Stimulated activated naive B cell treated with anti-CD40 and anti-IgM and Interleukin-4, amounts not matched to agents 10 μg/mL and 1 μg/mL and 100 μg/mL, for 72 hours (primary cell): ENCODE measurements at regions not wholly inside any gene's neighbourhood (a gene's known extent, or its start where the extent isn't known, plus 50 kb on each side); places are given as distances from the start of the nearest gene placed in this dataset.

Experiments
- ATAC-seq, 2 donors: fragments of 150-1000 bp; cut with Tn5 transposase; replicated peaks; 2 replicates each; pipeline ENCODE4 v1.10.0; 2021; ENCODE audit warnings: moderate library complexity in 1 of 2
- DNase-seq: peaks from one replicate; pipeline ENCODE4 v3.0.0; 2021
- H3K27ac Mint-ChIP-seq: one replicate; pipeline ENCODE4 v1.8.0; 2022; ENCODE audit warnings: mild to moderate bottlenecking, mixed read lengths
- H3K27me3 Mint-ChIP-seq, 2 donors: one replicate each; pipeline ENCODE4 v1.8.0; 2022; ENCODE audit warnings: mixed read lengths in 2 of 2
- H3K36me3 Mint-ChIP-seq, 2 donors: one replicate each; pipeline ENCODE4 v1.8.0; 2022; ENCODE audit warnings: mixed read lengths in 2 of 2, mild to moderate bottlenecking in 1 of 2
- H3K4me1 Mint-ChIP-seq, 2 donors: one replicate each; pipeline ENCODE4 v1.8.0; 2022; ENCODE audit warnings: mixed read lengths in 2 of 2, mild to moderate bottlenecking in 1 of 2
- H3K4me3 Mint-ChIP-seq, 2 donors: one replicate each; pipeline ENCODE4 v1.8.0; 2022; ENCODE audit warnings: mild to moderate bottlenecking in 2 of 2, mixed read lengths in 2 of 2, moderate library complexity in 1 of 2
- H3K9me3 Mint-ChIP-seq, 2 donors: one replicate each; pipeline ENCODE4 v1.8.0; 2022; ENCODE audit warnings: mixed read lengths in 2 of 2, mild to moderate bottlenecking in 1 of 2

GRCh38 chr14:34219661-34220377, 242.2 kb downstream of the SPTSSA start:
- Mint-ChIP-seq H3K27me3 (peaks cover 5 to 12% of the 10 kb centered on the region in 2 donors), H3K27ac (no peak overlapping the region)
- no peak for DNase-seq

GRCh38 chr14:34218881-34219280, 243.2 kb downstream of the SPTSSA start:
- ATAC-seq (no peak), DNase-seq (no peak)
- Mint-ChIP-seq H3K27ac (no peak overlapping the region), H3K4me3 (no peak overlapping the region), H3K9me3 (no peaks in the 10 kb centered on the region), H3K4me1 (peaks cover 4 to 7% of the 10 kb centered on the region in 2 donors), H3K27me3 (peaks cover 5 to 12% of the 10 kb centered on the region in 2 donors), H3K36me3 (no peaks in the 10 kb centered on the region)

More at GRCh38 chr14:34219661-34220377, 242.2 kb downstream of the SPTSSA start:
- no peaks in the 10 kb centered on the region for H3K9me3 Mint-ChIP-seq
- peaks cover 4 to 7% of the 10 kb centered on the region in 2 donors for H3K4me1 Mint-ChIP-seq
- no peaks in the 10 kb centered on the region for H3K36me3 Mint-ChIP-seq
- no peak overlapping the region for H3K4me3 Mint-ChIP-seq
- no peak for ATAC-seq

GRCh38 chr14:34214961-34215360, 247.1 kb downstream of the SPTSSA start:
- H3K4me1 Mint-ChIP-seq, result peaks cover 0 to 5% of the 10 kb centered on the region in 2 donors
- DNase-seq (no peak), ATAC-seq (no peak)
- no peaks in the 10 kb centered on the region for H3K36me3 Mint-ChIP-seq
- H3K4me3 Mint-ChIP-seq, result no peak overlapping the region
- H3K27ac Mint-ChIP-seq, result no peak overlapping the region
- peaks cover 13 to 15% of the 10 kb centered on the region in 2 donors for H3K27me3 Mint-ChIP-seq
- H3K9me3 Mint-ChIP-seq, result no peaks in the 10 kb centered on the region

GRCh38 chr14:34213332-34213731, 248.7 kb downstream of the SPTSSA start:
- Mint-ChIP-seq H3K27me3 (peaks cover 20 to 21% of the 10 kb centered on the region in 2 donors), H3K9me3 (no peaks in the 10 kb centered on the region), H3K36me3 (no peaks in the 10 kb centered on the region), H3K27ac (no peak overlapping the region), H3K4me3 (no peak overlapping the region), H3K4me1 (peaks cover 0 to 5% of the 10 kb centered on the region in 2 donors)
- DNase-seq (no peak), ATAC-seq (no peak)

GRCh38 chr14:34212172-34212929, 249.7 kb downstream of the SPTSSA start:
- Mint-ChIP-seq H3K9me3 (no peaks in the 10 kb centered on the region), H3K36me3 (no peaks in the 10 kb centered on the region), H3K4me3 (no peak overlapping the region), H3K27me3 (peaks cover 20 to 28% of the 10 kb centered on the region in 2 donors), H3K27ac (no peak overlapping the region), H3K4me1 (peaks cover 0 to 5% of the 10 kb centered on the region in 2 donors)
- no peak for ATAC-seq
- no peak for DNase-seq

- DNase-seq, result no peak
- H3K9me3 Mint-ChIP-seq, result no peaks in the 10 kb centered on the region
Measured at GRCh38 chr14:34211732-34212131, 250.3 kb downstream of the SPTSSA start.

GRCh38 chr14:34208532-34208931, 253.5 kb downstream of the SPTSSA start:
- no peak for DNase-seq

More at GRCh38 chr14:34211732-34212131, 250.3 kb downstream of the SPTSSA start:
- H3K4me3 Mint-ChIP-seq, result no peak overlapping the region
- ATAC-seq, result peak; percentile 61 to 90
- peaks cover 20 to 28% of the 10 kb centered on the region in 2 donors for H3K27me3 Mint-ChIP-seq
- no peaks in the 10 kb centered on the region for H3K36me3 Mint-ChIP-seq
- no peak overlapping the region for H3K27ac Mint-ChIP-seq
- peaks cover 0 to 5% of the 10 kb centered on the region in 2 donors for H3K4me1 Mint-ChIP-seq

GRCh38 chr14:34205799-34206198, 254.9 kb upstream of the EGLN3 start:
- H3K9me3 Mint-ChIP-seq, result peaks cover 8 to 9% of the 10 kb centered on the region in 2 donors
- no peak overlapping the region for H3K4me3 Mint-ChIP-seq
- H3K27me3 Mint-ChIP-seq, result peaks cover 8 to 21% of the 10 kb centered on the region in 2 donors
- ATAC-seq (no peak), DNase-seq (no peak)
- H3K27ac Mint-ChIP-seq, result no peak overlapping the region
- no peaks in the 10 kb centered on the region for H3K4me1 Mint-ChIP-seq
- H3K36me3 Mint-ChIP-seq, result peaks cover 0 to 2% of the 10 kb centered on the region in 2 donors

More at GRCh38 chr14:34208532-34208931, 253.5 kb downstream of the SPTSSA start:
- H3K4me3 Mint-ChIP-seq, result no peak overlapping the region
- H3K4me1 Mint-ChIP-seq, result peaks cover 0 to 5% of the 10 kb centered on the region in 2 donors
- no peak overlapping the region for H3K27ac Mint-ChIP-seq
- no peak for ATAC-seq
- H3K9me3 Mint-ChIP-seq, result peaks cover 8 to 9% of the 10 kb centered on the region in 2 donors
- H3K36me3 Mint-ChIP-seq, result peaks cover 0 to 2% of the 10 kb centered on the region in 2 donors
- H3K27me3 Mint-ChIP-seq, result peaks cover 20 to 28% of the 10 kb centered on the region in 2 donors

GRCh38 chr14:34204774-34205173, 253.9 kb upstream of the EGLN3 start:
- Mint-ChIP-seq H3K36me3 (peaks cover 0 to 2% of the 10 kb centered on the region in 2 donors), H3K27ac (no peak overlapping the region), H3K27me3 (peaks cover 2 to 18% of the 10 kb centered on the region in 2 donors), H3K4me3 (no peak overlapping the region), H3K9me3 (peaks cover 8 to 10% of the 10 kb centered on the region in 2 donors), H3K4me1 (no peaks in the 10 kb centered on the region)
- DNase-seq, result no peak
- ATAC-seq, result no peak

GRCh38 chr14:34203251-34203722, 252.4 kb upstream of the EGLN3 start:
- Mint-ChIP-seq H3K4me3 (no peak overlapping the region), H3K36me3 (peaks cover 0 to 2% of the 10 kb centered on the region in 2 donors), H3K9me3 (peaks cover 8 to 10% of the 10 kb centered on the region in 2 donors), H3K27me3 (peaks cover 0 to 9% of the 10 kb centered on the region in 2 donors), H3K4me1 (no peaks in the 10 kb centered on the region), H3K27ac (no peak overlapping the region)
- DNase-seq (no peak), ATAC-seq (no peak)

GRCh38 chr14:34201909-34202637, 251.2 kb upstream of the EGLN3 start:
- no peak for ATAC-seq

GRCh38 chr14:34199585-34199984, 248.7 kb upstream of the EGLN3 start:
- no peaks in the 10 kb centered on the region for H3K4me1 Mint-ChIP-seq
- peaks cover 0 to 4% of the 10 kb centered on the region in 2 donors for H3K9me3 Mint-ChIP-seq
- H3K4me3 Mint-ChIP-seq, result no peak overlapping the region
- DNase-seq (no peak), ATAC-seq (no peak)
- H3K36me3 Mint-ChIP-seq, result no peaks in the 10 kb centered on the region
- H3K27me3 Mint-ChIP-seq, result peaks cover 7 to 19% of the 10 kb centered on the region in 2 donors
- no peak overlapping the region for H3K27ac Mint-ChIP-seq

More at GRCh38 chr14:34201909-34202637, 251.2 kb upstream of the EGLN3 start:
- Mint-ChIP-seq H3K4me3 (no peak overlapping the region), H3K36me3 (peaks cover 0 to 2% of the 10 kb centered on the region in 2 donors), H3K9me3 (peaks cover 8 to 10% of the 10 kb centered on the region in 2 donors), H3K27ac (no peak overlapping the region), H3K4me1 (no peaks in the 10 kb centered on the region), H3K27me3 (peaks cover 7 to 9% of the 10 kb centered on the region in 2 donors)
- DNase-seq, result no peak

- no peak overlapping the region for H3K27ac Mint-ChIP-seq
- ATAC-seq (no peak), DNase-seq (no peak)
- no peaks in the 10 kb centered on the region for H3K36me3 Mint-ChIP-seq
- peaks cover 5 to 8% of the 10 kb centered on the region in 2 donors for H3K9me3 Mint-ChIP-seq
- H3K27me3 Mint-ChIP-seq, result peaks cover 7 to 19% of the 10 kb centered on the region in 2 donors
- H3K4me3 Mint-ChIP-seq, result no peak overlapping the region
- H3K4me1 Mint-ChIP-seq, result no peaks in the 10 kb centered on the region
Measured at GRCh38 chr14:34198096-34198495, 247.2 kb upstream of the EGLN3 start.

- Mint-ChIP-seq H3K27ac (no peak overlapping the region), H3K27me3 (peaks cover 8 to 19% of the 10 kb centered on the region in 2 donors), H3K4me1 (no peaks in the 10 kb centered on the region), H3K4me3 (no peak overlapping the region), H3K9me3 (peaks cover 5 to 8% of the 10 kb centered on the region in 2 donors), H3K36me3 (no peaks in the 10 kb centered on the region)
- no peak for DNase-seq
- no peak for ATAC-seq
Measured at GRCh38 chr14:34195964-34196363, 245.1 kb upstream of the EGLN3 start.
